ENCODE measurements at regions not wholly inside any gene's neighbourhood (a gene's known extent, or its start where the extent isn't known, plus 50 kb on each side); places are given as distances from the start of the nearest gene placed in this dataset.

DNA sequence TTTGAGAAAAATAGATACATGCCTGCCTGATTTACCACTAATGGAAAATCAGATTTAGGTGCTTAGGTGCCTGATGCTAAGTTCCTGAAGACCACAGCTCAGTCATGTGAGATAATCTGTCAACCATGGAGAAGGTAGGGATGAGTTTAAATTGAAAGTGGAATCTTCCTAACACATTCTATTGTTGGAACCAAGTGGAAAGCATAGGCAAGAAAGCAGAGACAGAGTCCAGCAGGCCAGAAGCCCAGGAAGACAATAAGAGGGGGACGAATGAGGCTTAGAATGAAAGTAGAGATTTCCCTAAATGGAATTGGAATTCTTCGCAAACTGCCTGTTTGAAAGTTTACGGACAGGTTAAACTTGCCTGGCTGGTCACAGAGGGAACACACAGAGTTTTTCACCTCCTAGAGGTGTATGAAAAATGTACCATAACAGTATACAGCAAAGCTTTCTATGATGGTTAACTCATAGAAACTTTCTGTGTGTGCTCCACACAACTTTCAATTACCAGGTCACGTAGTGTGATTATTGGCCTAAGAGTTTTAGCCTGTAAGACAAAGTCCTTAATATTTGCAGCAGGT lies 453.8 kb upstream of the KCNMB2 start:
- Mint-ChIP-seq H3K27me3 (ENCODE audit: low read depth) (no peaks in the 10 kb centered on the region), H3K4me3 (peak overlapping the region in 1 of 3 experiments; percentile 28), H3K36me3 (ENCODE audit: low read depth) (no peaks in the 10 kb centered on the region), H3K9me3 (no peaks in the 10 kb centered on the region), H3K27ac (peak overlapping the region; percentile 36 to 62 (median 61)), H3K4me1 (peaks cover 83% of the 10 kb centered on the region)
- TF ChIP-seq, protein P1, sequence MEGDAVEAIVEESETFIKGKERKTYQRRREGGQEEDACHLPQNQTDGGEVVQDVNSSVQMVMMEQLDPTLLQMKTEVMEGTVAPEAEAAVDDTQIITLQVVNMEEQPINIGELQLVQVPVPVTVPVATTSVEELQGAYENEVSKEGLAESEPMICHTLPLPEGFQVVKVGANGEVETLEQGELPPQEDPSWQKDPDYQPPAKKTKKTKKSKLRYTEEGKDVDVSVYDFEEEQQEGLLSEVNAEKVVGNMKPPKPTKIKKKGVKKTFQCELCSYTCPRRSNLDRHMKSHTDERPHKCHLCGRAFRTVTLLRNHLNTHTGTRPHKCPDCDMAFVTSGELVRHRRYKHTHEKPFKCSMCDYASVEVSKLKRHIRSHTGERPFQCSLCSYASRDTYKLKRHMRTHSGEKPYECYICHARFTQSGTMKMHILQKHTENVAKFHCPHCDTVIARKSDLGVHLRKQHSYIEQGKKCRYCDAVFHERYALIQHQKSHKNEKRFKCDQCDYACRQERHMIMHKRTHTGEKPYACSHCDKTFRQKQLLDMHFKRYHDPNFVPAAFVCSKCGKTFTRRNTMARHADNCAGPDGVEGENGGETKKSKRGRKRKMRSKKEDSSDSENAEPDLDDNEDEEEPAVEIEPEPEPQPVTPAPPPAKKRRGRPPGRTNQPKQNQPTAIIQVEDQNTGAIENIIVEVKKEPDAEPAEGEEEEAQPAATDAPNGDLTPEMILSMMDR (IDR thresholded peaks at IDR 0.05; ENCODE audit: unreplicated experiment in 3 of 3) = no peak

DNA sequence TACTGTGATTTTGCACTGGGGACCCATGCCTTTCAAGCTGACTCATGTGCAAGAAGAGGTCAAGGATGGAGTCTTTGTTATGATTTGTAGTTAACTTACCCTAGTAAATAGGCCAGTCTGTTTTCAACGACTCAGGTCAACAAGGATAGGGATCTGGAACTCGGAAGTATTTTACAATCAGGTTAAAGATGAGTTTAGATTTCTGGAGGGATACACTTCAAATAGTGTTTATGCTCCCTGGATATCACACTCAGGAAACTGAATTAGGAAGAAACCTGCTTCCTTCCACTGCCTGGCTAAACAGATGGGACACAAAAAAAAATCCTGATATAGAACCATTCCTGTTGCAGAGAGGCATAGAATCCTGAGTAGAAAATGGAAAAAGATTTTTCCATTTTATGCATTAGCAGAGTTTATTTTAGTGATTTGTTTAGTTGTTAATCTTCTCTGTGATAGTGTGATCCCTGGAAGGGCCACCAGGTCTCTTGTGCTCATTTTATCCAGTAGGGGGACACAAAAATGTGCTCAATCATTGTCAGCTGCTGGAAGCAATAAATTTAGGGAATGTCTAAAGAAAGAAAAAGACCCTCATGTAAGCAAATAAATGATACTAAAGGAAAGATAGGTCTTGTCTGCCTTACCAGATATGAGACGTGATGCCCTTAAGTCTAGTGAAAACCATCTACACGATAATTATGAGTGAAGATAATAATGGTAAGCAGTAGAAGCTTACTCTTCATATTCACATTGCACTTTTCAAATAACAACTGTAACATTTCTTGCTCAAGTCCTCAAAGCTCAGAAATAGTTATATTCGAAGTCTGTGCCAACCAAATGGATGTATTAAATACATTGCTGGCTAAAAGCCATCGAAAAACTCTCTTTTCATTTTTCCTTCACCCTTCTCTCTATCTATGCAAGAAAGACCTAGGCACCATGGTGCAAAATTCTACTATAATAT lies 452.1 kb upstream of the KCNMB2 start:
- Mint-ChIP-seq H3K4me3 (peak overlapping the region in 2 of 3 experiments; percentile 34 to 35), H3K9me3 (no peaks in the 10 kb centered on the region), H3K36me3 (ENCODE audit: low read depth) (no peaks in the 10 kb centered on the region), H3K27me3 (ENCODE audit: low read depth) (no peaks in the 10 kb centered on the region), H3K4me1 (peaks cover 94% of the 10 kb centered on the region), H3K27ac (peak overlapping the region; percentile 84 to 92 (median 90))
- TF ChIP-seq, protein P1 (IDR thresholded peaks at IDR 0.05; ENCODE audit: unreplicated experiment in 3 of 3) = peak; percentile 40 to 60 (median 42)

DNA sequence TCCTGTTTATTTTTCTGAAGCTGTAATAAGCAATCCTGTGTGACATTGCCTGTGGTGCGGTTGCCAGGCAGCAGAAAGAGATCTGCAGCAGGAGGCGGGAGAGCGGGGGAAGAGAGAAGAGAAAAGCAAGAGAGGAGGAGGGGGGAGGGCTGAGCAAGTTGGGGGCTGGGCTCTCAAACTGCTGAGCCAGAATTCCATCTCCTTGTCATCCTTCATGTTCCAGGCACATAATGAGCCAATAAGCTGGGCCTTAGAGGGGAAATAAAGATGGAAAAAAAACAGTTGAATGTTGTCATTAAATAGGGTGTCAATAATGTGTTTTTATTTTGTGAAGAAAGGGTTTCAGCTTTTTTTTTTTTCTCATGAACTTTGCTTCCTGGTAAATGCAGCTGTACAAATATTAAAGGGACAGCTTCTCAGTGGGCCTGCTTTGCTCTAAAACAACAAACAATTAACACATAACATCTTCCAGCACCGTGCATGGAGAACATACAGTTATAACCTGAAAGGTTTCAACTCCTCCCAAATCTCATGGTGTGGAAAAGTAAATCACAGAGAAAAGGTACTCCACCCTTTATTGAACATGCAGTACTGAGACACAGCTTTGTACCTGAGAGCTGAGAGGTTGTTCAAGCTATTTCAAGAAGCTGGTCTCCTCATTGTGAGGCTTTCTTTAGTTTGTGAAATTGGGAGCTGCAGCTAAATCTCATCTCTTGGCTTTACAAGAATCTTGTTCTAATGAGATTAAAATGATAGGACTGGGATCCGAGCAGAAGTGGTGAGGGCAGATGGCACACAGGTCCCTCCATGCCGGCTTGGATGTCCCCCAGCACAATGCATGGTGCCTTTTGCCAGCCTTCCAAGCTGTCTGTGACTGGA lies 451.1 kb upstream of the KCNMB2 start:
- TF ChIP-seq, protein P1 (IDR thresholded peaks at IDR 0.05; ENCODE audit: unreplicated experiment in 3 of 3) = no peak
- no peaks in the 10 kb centered on the region for H3K36me3 Mint-ChIP-seq (ENCODE audit: low read depth)
- peak overlapping the region in 2 of 3 experiments; percentile 34 to 35 for H3K4me3 Mint-ChIP-seq
- H3K27me3 Mint-ChIP-seq (ENCODE audit: low read depth) = no peaks in the 10 kb centered on the region
- peak overlapping the region; percentile 84 to 92 (median 90) for H3K27ac Mint-ChIP-seq
- no peaks in the 10 kb centered on the region for H3K9me3 Mint-ChIP-seq
- peaks cover 94% of the 10 kb centered on the region for H3K4me1 Mint-ChIP-seq

DNA sequence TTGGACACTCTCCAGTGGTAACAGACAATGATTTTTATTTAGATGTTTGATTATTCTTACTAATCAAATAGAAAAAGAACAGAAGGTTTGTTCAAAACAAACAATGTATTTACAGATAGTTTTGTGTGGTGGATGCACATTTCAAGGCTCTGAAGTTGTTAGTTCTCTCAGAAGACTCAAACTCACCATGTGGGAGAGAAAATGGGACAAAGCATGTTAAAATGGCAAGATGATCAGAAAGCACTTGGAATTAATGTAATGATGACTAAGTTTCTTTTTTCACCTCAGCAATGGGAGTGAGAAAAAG lies 450.5 kb upstream of the KCNMB2 start:
- TF ChIP-seq, protein P1 (IDR thresholded peaks at IDR 0.05; ENCODE audit: unreplicated experiment in 3 of 3) = no peak
- Mint-ChIP-seq H3K4me3 (no peak overlapping the region), H3K4me1 (peaks cover 88% of the 10 kb centered on the region), H3K36me3 (ENCODE audit: low read depth) (no peaks in the 10 kb centered on the region), H3K27ac (peak overlapping the region; percentile 84 to 92 (median 90)), H3K27me3 (ENCODE audit: low read depth) (no peaks in the 10 kb centered on the region), H3K9me3 (no peaks in the 10 kb centered on the region)

DNA sequence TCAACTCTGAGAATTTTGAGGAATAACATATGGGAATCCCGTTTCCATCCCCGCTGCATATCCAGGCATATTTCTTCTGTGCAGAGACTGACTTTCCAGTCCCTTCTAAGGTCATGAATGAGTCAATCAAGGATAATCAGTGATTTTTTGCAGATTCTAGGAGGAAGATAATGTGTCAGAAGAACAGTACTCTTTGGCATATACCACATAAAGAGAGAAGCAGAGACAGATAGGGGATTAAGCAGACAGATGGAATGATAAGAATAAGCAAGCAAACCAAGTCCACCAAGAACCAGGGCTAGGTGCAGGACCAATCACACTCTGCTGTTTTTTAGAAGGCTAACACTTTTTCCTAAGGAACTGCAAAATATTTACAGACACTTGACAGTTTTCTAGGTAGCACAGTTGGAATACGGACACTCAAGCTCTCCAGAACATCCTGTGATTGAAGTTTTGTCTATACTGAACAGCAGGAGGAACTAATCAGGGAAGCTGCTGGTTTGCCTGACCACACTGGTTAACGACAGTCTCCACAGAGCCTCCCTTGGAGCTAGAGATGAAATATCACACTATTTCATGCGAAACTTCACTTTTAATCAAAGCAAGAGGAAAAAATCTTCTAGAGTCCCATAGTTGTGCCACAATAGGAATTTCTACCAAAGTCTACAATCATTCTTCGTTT lies 450.0 kb upstream of the KCNMB2 start:
- H3K27ac Mint-ChIP-seq = peak overlapping the region; percentile 84 to 92 (median 90)
- peaks cover 4% of the 10 kb centered on the region for H3K9me3 Mint-ChIP-seq
- H3K4me1 Mint-ChIP-seq = peaks cover 83% of the 10 kb centered on the region

More for the DNA sequence above, 450.0 kb upstream of the KCNMB2 start:
- TF ChIP-seq, protein P1 (IDR thresholded peaks at IDR 0.05; ENCODE audit: unreplicated experiment in 3 of 3) = no peak
- H3K27me3 Mint-ChIP-seq (ENCODE audit: low read depth) = no peaks in the 10 kb centered on the region
- H3K4me3 Mint-ChIP-seq = no peak overlapping the region
- H3K36me3 Mint-ChIP-seq (ENCODE audit: low read depth) = no peaks in the 10 kb centered on the region

Data from nephron (organoid).